ENCODE measurements at regions not wholly inside any gene's neighbourhood (a gene's known extent, or its start where the extent isn't known, plus 50 kb on each side); places are given as distances from the start of the nearest gene placed in this dataset.

DNA sequence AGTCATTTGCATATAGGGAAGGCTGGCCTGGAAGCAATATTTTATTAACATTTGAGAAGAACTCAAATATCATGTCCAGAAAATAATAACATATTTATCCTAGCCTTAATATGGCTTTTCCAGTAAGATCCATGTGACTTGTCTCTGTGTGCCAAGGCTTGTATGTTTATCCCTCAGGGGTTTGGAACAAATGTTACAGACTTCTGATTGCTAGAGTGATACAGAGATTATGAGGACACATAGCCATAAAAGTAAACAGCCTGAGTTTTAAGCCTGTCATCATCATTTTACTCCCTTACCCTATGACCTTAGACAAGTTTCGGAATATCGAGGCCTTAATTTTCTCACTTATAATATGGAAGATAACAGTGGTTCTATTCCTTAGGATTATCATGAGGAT is 338.1 kb downstream of the GPAT3 start:
- no peaks in the 10 kb centered on the region for H3K4me1 Mint-ChIP-seq (ENCODE audit: low read depth)
- intact Hi-C loops (cut with micrococcal nuclease), result no loop called here
- H3K9me3 Mint-ChIP-seq, result no peaks in the 10 kb centered on the region
- no peak overlapping the region for H3K27ac Mint-ChIP-seq
- H3K36me3 Mint-ChIP-seq (ENCODE audit: low read depth), result no peaks in the 10 kb centered on the region
- H3K27me3 Mint-ChIP-seq, result no peaks in the 10 kb centered on the region
- no peak overlapping the region for H3K4me3 Mint-ChIP-seq

DNA sequence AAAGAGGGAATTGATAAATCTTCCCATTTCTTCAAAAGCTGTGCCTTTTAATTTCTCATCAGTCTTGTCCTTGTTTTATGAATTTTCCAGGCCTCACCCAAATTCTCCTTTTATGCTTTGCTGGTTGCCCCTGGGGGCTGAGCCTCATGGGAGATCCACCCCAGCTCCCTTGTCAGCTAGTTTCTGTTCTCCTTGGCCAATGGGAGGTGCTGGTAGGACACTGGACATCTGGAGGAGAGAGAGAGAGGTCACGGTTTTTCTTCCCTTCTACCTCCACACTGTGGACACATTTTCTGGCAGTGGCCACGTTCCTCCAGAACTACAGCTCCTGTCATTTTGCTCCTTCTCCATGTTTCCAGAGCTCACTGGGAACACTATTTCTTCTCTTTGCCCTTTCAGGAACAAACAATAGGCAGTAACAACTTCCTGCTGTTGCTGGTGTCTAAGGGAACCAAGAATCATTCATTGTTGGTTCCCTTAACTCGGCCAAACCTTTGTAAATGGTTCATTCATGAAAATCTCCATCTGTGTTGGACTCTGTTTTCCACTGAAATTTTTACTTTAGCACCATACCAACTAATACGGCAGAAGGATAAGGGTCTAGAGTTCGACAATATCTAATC is 334.5 kb downstream of the GPAT3 start:
- Mint-ChIP-seq H3K4me3 (no peak overlapping the region), H3K27me3 (no peaks in the 10 kb centered on the region)

DNA sequence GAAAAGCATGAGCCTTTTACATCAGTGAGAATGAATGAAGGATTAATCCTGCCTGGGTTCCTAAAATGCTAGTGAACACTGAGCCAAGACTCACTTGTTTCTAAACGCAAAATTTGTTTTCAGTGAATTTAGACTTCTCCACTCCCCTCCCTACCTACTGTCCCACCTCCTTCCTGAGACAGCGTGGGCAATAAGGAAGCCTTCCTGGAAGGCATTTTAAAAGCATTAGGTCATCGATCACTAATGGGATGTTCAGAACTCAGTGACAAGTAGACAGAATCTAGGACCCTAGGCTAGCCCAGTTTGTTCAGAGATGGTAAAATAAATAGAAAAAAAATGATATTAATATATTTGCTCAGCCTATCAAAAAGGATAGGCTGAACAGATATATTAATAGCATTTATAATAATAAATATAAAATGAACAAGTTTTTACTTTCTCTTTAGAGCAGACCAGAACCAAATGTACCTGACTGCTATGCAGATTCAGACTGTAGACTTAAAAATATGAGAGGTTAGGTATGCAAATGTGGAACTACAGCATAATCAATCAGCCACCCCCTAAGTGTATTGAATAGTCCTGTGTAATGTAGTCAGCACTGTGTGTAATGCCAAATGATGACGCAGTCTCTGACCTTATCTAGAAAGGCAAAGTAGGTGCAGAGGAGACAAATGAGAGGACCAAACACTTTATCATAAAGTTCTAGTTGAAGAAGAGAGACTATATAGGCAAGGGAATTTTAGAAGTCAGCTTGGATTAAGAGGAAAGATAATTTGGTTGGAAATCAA is 331.1 kb downstream of the GPAT3 start:
- Mint-ChIP-seq H3K4me1 (ENCODE audit: low read depth) (no peaks in the 10 kb centered on the region), H3K4me3 (no peak overlapping the region), H3K27me3 (peaks cover 2% of the 10 kb centered on the region), H3K27ac (no peak overlapping the region), H3K36me3 (ENCODE audit: low read depth) (no peaks in the 10 kb centered on the region), H3K9me3 (no peaks in the 10 kb centered on the region)
- intact Hi-C loops (cut with micrococcal nuclease), result no loop called here

More for the DNA sequence above, 334.5 kb downstream of the GPAT3 start:
- Mint-ChIP-seq H3K36me3 (ENCODE audit: low read depth) (no peaks in the 10 kb centered on the region), H3K4me1 (ENCODE audit: low read depth) (no peaks in the 10 kb centered on the region), H3K27ac (no peak overlapping the region), H3K9me3 (no peaks in the 10 kb centered on the region)
- intact Hi-C loops (cut with micrococcal nuclease), result no loop called here

DNA sequence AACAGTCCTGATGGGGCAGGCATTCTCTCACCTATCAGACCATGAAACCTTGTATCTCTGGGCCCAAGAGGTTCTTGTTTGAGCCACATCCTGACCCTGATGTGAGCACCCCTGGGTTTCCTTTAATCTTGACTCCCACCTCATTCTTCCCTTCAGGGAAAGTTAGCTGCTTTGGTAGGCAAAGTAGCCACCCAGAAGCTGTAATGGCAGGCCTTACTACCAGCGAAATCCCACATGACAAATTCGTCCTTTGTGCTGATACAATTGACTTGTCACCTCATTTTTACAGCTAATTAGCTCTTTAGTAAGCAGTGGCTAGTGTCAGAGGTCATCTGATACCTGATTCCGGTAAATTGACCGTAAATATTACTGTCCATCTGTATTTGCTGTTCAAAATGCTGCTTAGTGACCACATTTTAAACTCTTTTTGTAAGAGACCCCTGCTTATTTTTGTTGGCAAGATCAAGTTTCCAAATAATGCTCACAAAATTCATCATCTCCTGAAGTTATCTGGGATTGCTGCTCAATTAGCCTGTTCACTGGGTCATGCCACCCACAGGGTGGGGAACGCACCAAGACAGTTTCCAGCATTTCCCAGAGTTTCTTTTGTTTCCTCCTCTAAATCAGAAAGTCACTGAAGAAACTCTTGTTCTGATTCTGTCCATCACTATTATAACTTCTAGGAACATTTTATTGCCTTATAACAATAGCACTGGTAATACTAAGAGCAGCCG is 329.7 kb downstream of the GPAT3 start:
- no peak overlapping the region for H3K4me3 Mint-ChIP-seq
- no peak overlapping the region for H3K27ac Mint-ChIP-seq
- intact Hi-C loops (cut with micrococcal nuclease), result no loop called here

DNA sequence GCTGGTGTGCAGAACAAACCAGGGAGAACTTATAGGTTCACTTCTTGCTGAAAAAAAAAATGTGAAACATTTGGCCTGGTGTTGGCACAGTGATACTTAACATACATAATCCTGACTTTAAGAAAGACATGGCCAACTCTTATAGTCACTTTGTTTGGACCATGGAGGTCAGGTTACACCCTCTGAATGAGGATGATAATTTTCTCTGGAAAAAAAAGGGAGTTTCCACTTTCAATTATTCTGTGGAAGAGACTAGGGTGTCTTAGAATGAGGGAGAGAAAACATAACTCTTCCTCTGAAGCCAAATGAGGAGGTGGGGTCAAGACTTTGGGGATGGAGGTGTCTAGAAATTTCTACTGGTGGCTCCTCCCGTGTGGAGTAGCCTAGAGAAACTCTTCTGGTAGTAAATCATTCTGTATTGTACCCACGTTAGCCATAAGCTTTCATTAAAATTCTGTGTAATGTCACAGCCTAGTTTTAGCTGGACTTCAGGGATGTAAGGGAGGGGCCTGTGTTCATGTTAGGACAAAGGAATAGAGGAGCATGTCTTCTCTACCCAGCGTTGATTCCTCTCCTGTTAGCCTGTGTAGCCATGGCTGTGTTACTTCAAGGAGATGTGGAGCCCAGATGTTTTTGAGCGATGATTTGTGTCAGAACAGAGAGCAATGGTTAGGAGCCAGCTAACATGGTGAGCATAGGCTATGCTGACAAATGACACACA is 328.3 kb downstream of the GPAT3 start:
- intact Hi-C loops (cut with micrococcal nuclease), result no loop called here
- no peak overlapping the region for H3K27ac Mint-ChIP-seq
- peaks cover 2% of the 10 kb centered on the region for H3K27me3 Mint-ChIP-seq
- H3K4me3 Mint-ChIP-seq, result no peak overlapping the region
- H3K36me3 Mint-ChIP-seq (ENCODE audit: low read depth), result no peaks in the 10 kb centered on the region
- no peaks in the 10 kb centered on the region for H3K4me1 Mint-ChIP-seq (ENCODE audit: low read depth)
- H3K9me3 Mint-ChIP-seq, result no peaks in the 10 kb centered on the region

More for the DNA sequence above, 329.7 kb downstream of the GPAT3 start:
- Mint-ChIP-seq H3K36me3 (ENCODE audit: low read depth) (no peaks in the 10 kb centered on the region), H3K27me3 (peaks cover 2% of the 10 kb centered on the region), H3K4me1 (ENCODE audit: low read depth) (no peaks in the 10 kb centered on the region), H3K9me3 (no peaks in the 10 kb centered on the region)

DNA sequence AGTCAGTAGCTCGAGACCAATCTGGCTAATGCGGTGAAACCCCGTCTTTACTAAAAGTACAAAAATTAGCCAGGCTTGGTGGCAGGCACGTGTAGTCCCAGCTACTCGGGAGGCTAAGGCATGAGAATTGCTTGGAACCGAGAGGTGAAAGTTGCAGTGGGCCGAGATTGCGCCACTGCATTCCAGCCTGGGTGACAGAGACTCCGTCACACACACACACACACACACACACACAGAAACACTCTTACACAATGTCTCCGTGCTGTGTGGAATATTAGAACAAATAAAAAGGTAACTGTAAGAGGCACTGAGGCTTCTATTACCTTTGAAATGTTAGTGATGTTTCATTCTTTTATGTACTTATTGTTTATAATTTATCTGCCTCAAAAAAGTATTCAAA is 326.6 kb downstream of the GPAT3 start:
- H3K36me3 Mint-ChIP-seq (ENCODE audit: low read depth), result no peaks in the 10 kb centered on the region
- no peaks in the 10 kb centered on the region for H3K9me3 Mint-ChIP-seq
- H3K4me3 Mint-ChIP-seq, result no peak overlapping the region
- intact Hi-C loops (cut with micrococcal nuclease), result no loop called here
- peaks cover 2% of the 10 kb centered on the region for H3K27me3 Mint-ChIP-seq
- H3K4me1 Mint-ChIP-seq (ENCODE audit: low read depth), result no peaks in the 10 kb centered on the region
- H3K27ac Mint-ChIP-seq, result no peak overlapping the region

DNA sequence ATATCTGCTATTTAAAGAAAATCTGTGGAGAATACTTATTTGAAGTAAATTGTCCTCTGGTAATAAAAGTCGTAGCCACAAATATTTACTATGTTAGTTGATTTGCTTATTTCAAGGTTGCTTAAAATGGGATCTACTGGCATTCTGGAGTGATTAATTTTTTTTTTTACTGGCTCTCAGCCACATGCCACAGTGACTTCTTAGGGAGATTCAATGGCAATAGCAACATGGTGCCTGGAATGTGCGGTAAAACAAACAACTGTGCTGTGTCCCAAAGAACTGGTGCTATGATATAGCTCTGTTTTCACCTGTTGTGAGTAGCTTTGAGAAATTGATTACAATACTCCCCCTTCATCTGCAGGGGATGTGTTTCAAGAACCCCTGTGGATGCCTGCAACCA is 324.3 kb downstream of the GPAT3 start:
- Mint-ChIP-seq H3K27me3 (peaks cover 2% of the 10 kb centered on the region), H3K36me3 (ENCODE audit: low read depth) (no peaks in the 10 kb centered on the region), H3K4me3 (no peak overlapping the region), H3K9me3 (no peaks in the 10 kb centered on the region), H3K27ac (no peak overlapping the region), H3K4me1 (ENCODE audit: low read depth) (no peaks in the 10 kb centered on the region)
- intact Hi-C loops (cut with micrococcal nuclease), result no loop called here

DNA sequence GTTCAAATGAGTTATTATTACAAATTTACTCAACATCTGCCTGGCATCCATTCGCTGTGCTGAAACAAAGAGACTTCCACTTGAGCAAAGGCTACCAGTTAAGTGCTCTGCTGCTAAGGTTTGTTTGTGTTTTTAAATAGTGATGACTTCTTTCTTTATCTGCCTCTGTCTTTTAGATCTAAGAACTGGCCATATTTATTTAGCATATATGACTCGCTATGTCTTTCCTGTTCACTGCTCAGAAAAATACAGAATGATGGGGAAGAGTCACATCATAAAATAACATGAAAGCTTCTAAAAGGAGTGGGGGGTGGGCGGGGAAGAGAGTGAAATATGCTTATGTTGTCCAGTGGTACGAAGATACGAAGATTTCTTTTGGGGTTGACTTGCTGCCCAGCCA is 322.2 kb downstream of the GPAT3 start:
- no peaks in the 10 kb centered on the region for H3K27me3 Mint-ChIP-seq
- H3K27ac Mint-ChIP-seq, result no peak overlapping the region
- H3K36me3 Mint-ChIP-seq (ENCODE audit: low read depth), result no peaks in the 10 kb centered on the region
- H3K4me3 Mint-ChIP-seq, result no peak overlapping the region
- H3K4me1 Mint-ChIP-seq (ENCODE audit: low read depth), result no peaks in the 10 kb centered on the region
- intact Hi-C loops (cut with micrococcal nuclease), result no loop called here
- no peaks in the 10 kb centered on the region for H3K9me3 Mint-ChIP-seq

DNA sequence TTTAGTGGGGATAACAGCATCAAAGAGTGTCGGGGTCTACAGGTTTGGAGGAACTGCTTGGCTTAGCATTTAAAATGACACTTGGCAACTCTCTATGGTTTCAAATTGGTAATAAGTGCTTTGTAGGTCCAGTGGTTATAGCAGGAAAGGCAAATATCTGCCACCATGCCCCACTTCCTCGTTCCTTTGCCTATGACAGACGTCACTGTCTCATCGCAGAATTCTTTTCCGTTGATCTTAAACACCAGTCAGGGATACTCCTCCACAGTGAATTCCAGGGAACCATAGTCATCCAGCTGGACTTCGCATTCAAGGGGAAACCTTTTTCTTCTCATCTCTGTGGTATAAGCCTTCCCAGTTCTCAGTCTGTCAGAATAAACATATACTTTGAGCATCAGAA is 319.1 kb downstream of the GPAT3 start:
- no peaks in the 10 kb centered on the region for H3K9me3 Mint-ChIP-seq
- no peaks in the 10 kb centered on the region for H3K4me1 Mint-ChIP-seq (ENCODE audit: low read depth)
- H3K4me3 Mint-ChIP-seq, result no peak overlapping the region
- intact Hi-C loops (cut with micrococcal nuclease), result no loop called here
- no peak overlapping the region for H3K27ac Mint-ChIP-seq
- H3K36me3 Mint-ChIP-seq (ENCODE audit: low read depth), result no peaks in the 10 kb centered on the region
- H3K27me3 Mint-ChIP-seq, result no peaks in the 10 kb centered on the region

DNA sequence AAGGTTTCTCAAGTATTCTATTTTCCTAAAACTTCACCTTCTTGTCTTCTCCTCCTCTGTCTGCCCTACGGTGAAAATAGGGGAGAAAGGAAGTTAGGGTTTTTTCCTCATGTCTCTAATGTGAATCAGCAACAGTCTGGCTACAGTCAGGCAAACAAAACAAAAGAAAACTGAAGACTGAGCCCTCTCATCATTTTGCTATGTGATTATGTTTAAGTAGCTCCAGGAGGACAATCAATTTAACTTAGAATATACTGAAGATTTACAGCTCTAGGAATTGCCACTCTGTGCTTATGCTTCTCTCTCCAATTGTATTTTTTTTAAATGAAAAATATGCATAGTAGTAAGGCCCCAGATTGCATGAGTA is 316.2 kb downstream of the GPAT3 start:
- intact Hi-C loops (cut with micrococcal nuclease), result no loop called here
- peaks cover 2% of the 10 kb centered on the region for H3K27me3 Mint-ChIP-seq
- no peaks in the 10 kb centered on the region for H3K4me1 Mint-ChIP-seq (ENCODE audit: low read depth)
- no peak overlapping the region for H3K4me3 Mint-ChIP-seq
- no peak overlapping the region for H3K27ac Mint-ChIP-seq
- no peaks in the 10 kb centered on the region for H3K9me3 Mint-ChIP-seq
- no peaks in the 10 kb centered on the region for H3K36me3 Mint-ChIP-seq (ENCODE audit: low read depth)

DNA sequence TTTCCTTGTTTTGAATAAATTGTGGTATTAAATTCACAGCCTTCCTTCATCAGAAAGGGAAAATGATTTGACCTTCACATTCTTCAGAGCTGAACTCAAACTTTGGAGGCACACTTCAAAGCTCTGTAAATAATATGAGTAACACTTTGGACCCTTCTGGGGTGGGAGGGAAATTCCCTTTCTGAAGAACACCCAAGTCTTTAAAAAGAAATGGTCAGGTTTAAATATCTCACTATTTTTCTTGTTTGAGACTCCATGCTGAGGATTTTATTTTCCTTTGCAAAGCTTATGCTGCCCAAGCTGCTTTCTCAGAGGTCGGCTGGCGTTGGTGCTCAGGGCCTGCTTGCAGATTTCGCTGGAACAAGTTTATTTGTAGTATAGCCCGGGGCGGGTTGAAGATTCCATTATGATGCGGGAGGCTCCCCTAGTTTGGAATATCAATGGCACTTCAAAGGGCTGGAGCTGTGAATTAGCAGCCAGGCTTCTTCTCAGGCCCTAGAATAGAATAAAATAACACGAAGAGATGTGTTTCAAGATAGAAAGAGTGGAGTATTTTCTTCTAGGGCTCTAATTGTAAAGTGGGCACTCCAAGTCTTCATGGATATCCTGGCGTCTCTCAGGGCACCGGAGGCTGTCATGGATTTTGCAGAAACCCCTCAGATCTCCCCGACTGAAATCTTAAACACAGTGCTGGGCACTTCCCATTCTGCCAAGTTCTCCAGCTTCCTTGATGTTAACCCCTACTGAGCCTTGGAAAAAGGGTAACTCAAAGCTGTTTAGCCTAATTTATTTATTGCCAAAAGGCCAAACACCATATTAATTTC is 315.6 kb downstream of the GPAT3 start:
- no peak overlapping the region for H3K4me3 Mint-ChIP-seq
- H3K4me1 Mint-ChIP-seq (ENCODE audit: low read depth), result no peaks in the 10 kb centered on the region
- H3K27me3 Mint-ChIP-seq, result peaks cover 2% of the 10 kb centered on the region

DNA sequence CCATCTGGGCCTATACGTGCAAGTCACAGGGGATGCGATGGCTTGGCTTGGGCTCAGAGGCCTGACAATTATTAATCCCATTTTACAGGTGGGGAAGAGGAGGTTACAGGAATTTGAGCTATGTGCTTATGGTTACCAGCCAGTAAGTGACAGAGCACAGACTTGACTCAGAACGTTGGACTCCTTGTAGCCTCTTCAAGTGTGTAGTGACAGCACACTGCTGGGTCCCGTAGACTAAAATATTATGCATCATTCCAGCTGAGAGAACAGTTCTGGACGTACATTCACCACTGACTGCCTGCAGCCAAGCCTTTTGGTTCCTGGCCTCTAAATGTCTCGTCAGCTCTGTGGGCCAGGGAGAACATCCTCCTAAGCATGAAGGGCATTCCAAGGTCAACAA is 314.5 kb downstream of the GPAT3 start:
- H3K27ac Mint-ChIP-seq, result no peak overlapping the region
- H3K4me3 Mint-ChIP-seq, result no peak overlapping the region
- H3K27me3 Mint-ChIP-seq, result peaks cover 2% of the 10 kb centered on the region
- H3K4me1 Mint-ChIP-seq (ENCODE audit: low read depth), result no peaks in the 10 kb centered on the region
- H3K9me3 Mint-ChIP-seq, result no peaks in the 10 kb centered on the region
- no peaks in the 10 kb centered on the region for H3K36me3 Mint-ChIP-seq (ENCODE audit: low read depth)
- intact Hi-C loops (cut with micrococcal nuclease), result no loop called here

More for the DNA sequence above, 315.6 kb downstream of the GPAT3 start:
- intact Hi-C loops (cut with micrococcal nuclease), result no loop called here
- no peaks in the 10 kb centered on the region for H3K36me3 Mint-ChIP-seq (ENCODE audit: low read depth)
- H3K27ac Mint-ChIP-seq, result no peak overlapping the region
- no peaks in the 10 kb centered on the region for H3K9me3 Mint-ChIP-seq

DNA sequence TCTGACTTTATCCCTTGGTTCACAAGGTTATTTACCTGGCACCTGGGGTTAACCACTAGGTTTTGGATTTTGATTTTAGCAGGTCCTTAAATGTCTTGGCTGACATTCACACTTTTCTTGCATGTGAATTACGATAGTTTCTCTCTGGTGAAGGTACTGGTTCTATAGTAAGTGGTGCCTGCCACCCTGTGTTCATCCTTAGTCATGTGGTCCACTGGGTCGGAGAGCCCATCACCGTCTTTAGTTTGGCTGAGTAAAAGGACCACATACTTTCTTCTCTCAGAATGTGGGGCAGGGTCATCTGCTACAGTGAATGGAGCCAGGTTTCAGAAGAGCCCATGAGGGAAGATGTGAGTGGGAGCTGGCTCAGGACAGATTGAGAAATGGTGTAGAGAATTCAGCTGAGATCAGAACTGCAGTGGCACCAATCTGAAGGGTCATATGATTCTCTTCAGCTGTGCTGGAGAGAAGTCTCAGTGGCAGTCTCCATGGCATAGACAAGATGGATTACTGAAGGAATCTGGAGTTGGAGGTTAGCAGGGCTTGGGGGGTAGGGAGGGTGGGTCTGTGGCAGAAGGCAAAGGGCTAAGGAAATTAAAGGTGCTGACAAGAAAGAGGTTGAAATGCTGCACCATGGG is 310.4 kb downstream of the GPAT3 start:
- no peaks in the 10 kb centered on the region for H3K4me1 Mint-ChIP-seq (ENCODE audit: low read depth)
- H3K9me3 Mint-ChIP-seq, result no peaks in the 10 kb centered on the region
- no peak overlapping the region for H3K27ac Mint-ChIP-seq
- intact Hi-C loops (cut with micrococcal nuclease), result no loop called here
- H3K36me3 Mint-ChIP-seq (ENCODE audit: low read depth), result no peaks in the 10 kb centered on the region
- peaks cover 2% of the 10 kb centered on the region for H3K27me3 Mint-ChIP-seq
- no peak overlapping the region for H3K4me3 Mint-ChIP-seq

Data from dendritic cell treated with granulocyte-macrophage colony-stimulating factor and Interleukin-4, amounts not matched to agents 40 ng/mL and 50 ng/mL, for 4 days (primary cell).